Stimulated activated CD4-positive, alpha-beta T cell treated with anti-CD3 and anti-CD28 coated beads, Interleukin-12 subunit alpha, Interleukin-12 subunit beta, amount 100 ng/mL, for 48 hours (primary cell): ENCODE measurements at regions not wholly inside any gene's neighbourhood (a gene's known extent, or its start where the extent isn't known, plus 50 kb on each side); places are given as distances from the start of the nearest gene placed in this dataset.
"Not testable (repeated sequence)": the region's sequence is repeated elsewhere in the genome, so short reads cannot be mapped to it uniquely, and the experiment has no call there.

Source experiments
- DNase-seq, 3 donors: peaks; one replicate each; pipeline ENCODE4 v3.0.0-alpha.2; 2020; ENCODE audit warnings: low read depth in 2 of 3, low spot score in 1 of 3

DNA sequence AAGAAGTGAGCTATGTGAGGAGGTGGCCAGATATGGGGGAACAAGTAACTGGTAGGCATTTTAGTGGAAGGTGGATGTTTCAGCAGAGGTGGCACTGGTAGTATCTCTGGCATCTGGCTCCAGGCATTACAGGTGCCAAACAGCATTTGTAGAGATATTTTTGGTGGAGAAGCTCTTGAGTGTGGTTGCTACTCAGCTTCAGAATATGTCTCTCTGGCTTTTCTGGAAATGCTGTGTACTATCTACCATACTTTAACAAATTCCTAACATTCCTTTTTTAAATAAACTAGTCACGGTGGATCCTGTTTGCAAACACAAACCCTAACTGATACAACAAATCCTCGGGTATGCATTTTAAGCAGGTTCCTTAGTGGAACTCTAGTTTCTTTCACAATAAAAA is 128.0 kb downstream of the BARX2 start:
- no peak for DNase-seq

GRCh38 chr11:129505266-129505665 is 129.6 kb downstream of the BARX2 start:
- DNase-seq, result no peak

- no peak for DNase-seq
These were observed 132.5 kb downstream of the BARX2 start for GRCh38 chr11:129508163-129508562.

DNA sequence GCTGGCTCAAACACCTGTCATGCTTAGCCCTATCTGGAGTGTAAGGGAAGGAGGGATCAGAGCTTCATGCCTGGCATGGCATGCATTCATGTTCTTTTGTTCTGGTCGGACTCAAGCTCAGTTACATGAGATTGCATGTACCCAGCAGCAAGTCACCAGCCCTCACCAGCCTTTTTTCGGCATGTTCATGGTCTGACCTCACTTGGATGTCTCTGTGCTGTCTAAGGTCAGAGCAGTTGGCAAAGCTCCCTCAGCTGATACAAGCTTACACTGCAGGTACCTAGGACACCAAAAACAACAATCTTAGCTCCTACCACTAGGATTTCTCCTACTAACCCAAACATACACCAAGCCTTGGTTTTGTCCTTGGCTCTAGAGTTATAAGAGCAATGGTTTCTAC is 152.6 kb downstream of the BARX2 start:
- no peak for DNase-seq

DNA sequence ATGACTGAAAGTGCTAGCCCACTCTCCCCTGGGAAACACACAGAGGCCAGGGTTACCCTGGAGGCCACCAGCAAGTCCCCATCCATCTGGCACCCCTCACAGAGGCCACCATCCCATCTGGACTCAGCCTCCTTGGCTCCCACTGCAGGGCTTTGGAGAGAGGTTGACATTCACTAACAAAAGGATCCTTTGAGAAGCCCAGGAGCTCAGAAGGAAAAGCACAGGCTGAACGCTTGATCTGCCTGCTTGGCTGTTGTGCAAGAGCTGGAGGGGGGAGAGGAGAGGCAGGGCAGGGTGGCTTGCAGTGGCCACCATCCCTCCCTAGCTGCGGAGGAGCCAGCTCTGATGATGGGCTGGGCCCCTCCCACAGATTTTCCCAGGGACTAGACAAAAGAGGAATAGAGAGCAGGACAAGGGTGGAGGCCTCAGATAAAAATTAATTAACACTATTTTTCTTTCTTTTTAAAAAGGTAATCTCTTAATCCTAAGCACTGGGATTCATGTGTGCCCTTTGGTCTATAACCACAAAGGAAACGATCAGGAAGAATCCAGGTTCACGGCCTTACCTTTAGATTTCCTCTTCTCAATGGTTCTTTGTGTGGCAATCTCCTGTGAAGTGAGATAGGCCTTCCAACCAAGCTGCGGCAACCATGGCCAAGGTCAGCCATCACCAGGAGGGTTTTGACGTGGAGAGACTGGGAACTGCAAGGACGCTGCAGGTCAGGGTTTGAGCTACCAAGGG is 154.7 kb downstream of the BARX2 start:
- DNase-seq, result no peak

- no peak for DNase-seq
These were observed 157.7 kb downstream of the BARX2 start for GRCh38 chr11:129533395-129533794.

GRCh38 chr11:129536338-129536737 is 160.7 kb downstream of the BARX2 start:
- no peak for DNase-seq

- DNase-seq, result no peak
These were observed 162.7 kb downstream of the BARX2 start for GRCh38 chr11:129538323-129538722.

DNA sequence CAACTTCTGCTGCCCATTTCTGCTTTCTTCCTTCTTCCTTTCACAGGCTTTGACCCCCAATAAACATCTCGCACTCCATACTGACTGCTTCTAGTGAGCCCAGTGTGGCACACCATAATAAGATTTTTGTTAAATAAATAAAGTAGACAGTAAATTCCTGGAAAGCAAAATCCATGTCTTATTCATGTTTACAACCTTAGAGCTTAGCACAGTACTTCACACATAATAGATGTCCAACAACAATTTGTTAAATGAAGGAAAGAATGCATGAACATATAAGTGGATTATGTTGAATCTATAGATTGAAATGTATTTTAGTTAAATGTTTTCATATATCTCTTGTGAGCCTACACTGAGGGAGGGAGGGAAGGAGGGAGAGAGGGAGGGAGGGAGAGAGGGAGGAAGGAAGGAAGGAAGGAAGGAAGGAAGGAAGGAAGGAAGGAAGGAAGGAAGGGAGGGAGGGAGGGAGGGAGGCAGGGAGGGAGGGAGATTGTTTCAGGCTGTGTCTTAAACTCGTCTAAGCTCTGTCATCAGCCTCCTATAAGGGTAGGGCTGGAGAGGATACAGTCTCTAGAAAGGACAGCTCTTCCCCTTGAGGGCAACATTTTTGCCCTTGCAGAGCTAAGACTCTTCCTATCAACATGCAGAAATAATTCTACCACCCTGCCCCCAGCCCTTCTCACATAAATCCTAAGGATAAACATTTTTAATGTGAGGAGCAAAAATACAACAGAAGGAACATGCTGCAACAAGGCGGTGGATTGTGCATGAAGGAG is 168.1 kb downstream of the BARX2 start:
- no peak for DNase-seq

DNA sequence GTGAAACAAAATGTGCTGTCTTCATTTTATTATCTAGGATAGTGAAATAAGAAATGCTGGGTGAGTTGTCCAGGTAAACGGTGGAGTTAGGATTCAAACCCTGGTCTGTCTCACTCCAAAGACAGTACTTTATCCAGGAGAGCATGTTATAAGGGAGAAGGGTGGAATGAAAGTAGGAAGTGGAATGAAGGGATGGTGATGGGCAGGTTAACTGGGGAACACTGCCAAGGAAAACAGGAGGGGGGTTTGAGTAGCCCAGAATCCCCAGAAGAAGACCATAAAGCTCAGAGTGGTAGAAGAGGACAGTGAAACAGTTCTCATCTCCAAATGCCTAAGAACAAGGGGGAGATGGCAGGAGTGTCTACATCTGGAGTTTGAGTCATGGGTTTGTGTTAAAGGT is 169.0 kb downstream of the BARX2 start:
- no peak for DNase-seq

- no peak for DNase-seq
These were observed 170.6 kb downstream of the BARX2 start for GRCh38 chr11:129546266-129546665.

GRCh38 chr11:129557421-129557820 is 181.8 kb downstream of the BARX2 start:
- DNase-seq, result no peak

DNA sequence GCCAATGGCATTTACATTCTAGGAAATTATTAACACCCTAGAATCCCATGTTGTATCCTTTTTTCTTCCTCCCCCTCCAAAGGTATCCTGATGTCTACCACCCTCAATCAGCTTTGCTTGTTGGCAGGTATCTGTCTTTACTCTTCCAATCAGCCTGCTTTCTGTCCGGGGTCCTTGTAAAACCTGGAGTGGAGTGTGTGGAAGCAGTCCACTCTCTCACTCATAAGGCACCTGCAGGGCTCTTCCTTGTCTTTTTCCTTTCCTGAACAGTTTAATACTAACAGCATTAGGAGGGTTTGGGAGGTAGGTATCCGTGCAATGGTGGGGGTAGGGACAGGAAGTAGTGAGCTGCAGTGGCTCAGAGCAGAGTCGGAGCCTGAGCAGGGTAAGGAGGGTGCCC is 193.4 kb downstream of the BARX2 start:
- DNase-seq, result no peak

DNA sequence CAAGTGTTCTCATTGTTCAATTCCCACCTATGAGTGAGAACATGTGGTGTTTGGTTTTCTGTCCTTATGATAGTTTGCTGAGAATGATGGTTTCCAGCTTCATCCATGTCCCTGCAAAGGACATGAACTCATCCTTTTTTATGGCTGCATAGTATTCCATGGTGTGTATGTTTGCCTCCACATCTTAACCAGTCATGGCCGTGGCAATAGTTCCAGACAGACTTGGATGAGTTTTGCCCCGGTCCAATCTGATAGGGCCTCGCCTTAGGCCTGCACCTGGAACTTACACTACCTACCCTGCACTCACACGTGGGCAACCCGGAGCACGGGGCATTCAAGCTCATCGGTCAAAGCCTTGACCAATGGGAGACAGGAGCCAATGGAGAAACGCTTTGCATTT is 197.0 kb downstream of the BARX2 start:
- not testable (repeated sequence) for DNase-seq

DNA sequence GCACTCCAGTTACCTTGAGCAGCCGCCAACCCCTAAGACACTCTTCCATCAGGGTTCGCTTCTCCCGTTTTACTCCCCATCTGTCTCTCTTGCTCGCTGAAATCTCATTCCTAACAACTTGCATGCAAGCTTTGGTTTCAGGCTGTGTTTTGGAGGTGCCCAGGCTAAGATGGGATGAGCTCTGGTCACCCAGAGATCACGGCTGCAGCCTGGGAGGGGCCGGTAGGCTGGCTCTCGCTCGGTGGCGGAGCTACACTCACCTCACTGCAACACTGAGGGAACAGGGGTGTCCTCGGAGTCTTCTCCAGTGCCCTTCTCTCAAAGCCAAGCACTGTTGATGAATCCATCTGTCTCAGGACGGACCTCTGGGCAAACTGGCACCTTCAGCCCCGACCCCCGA is 197.5 kb downstream of the BARX2 start:
- no peak for DNase-seq

- no peak for DNase-seq
These were observed 198.8 kb downstream of the BARX2 start for GRCh38 chr11:129574431-129574830.

- DNase-seq, result no peak
These were observed 201.0 kb downstream of the BARX2 start for GRCh38 chr11:129576652-129577051.

DNA sequence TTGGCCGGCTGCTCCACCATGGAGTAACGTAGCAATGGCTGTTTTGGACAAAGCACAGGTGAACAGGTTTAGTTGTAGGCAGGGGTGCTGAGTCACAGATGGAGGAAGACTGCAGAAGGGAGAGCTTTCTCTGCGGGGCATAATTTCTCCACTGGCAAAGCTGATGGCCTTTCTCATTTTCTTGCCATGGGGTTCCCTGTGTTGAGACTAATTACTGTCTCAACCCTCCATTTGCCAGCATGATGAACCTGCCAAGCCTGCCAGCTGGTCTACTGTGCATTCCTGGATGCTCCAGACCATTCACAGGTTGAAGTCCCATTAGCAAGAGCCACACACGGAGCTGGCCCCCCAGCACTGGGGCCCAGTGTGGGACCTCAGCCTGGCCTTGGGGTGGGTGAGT is 202.4 kb downstream of the BARX2 start:
- DNase-seq, result no peak

- DNase-seq, result no peak
These were observed 204.6 kb downstream of the BARX2 start for GRCh38 chr11:129580278-129580677.

- DNase-seq, result no peak
These were observed 208.7 kb downstream of the BARX2 start for GRCh38 chr11:129584316-129584715.

- DNase-seq, result no peak
These were observed 213.7 kb downstream of the BARX2 start for GRCh38 chr11:129589190-129589860.
